DMS53 treated with DMSO at 0.1 percent for 48 hours (cell line): ENCODE measurements at regions not wholly inside any gene's neighbourhood (a gene's known extent, or its start where the extent isn't known, plus 50 kb on each side); places are given as distances from the start of the nearest gene placed in this dataset.

ENCODE experiments used
- DNase-seq: peaks from one replicate; lab custom pipeline; 2025; ENCODE audit not compliant: unreplicated experiment; lab: John Stamatoyannopoulos, UW

- no peak for DNase-seq
These were observed 239.1 kb upstream of the HTR2A start for GRCh38 chr13:47135800-47136503.

GRCh38 chr13:47134939-47135489 is 238.2 kb upstream of the HTR2A start:
- DNase-seq, result no peak

GRCh38 chr13:47133011-47133445 is 236.2 kb upstream of the HTR2A start:
- DNase-seq, result no peak

DNA sequence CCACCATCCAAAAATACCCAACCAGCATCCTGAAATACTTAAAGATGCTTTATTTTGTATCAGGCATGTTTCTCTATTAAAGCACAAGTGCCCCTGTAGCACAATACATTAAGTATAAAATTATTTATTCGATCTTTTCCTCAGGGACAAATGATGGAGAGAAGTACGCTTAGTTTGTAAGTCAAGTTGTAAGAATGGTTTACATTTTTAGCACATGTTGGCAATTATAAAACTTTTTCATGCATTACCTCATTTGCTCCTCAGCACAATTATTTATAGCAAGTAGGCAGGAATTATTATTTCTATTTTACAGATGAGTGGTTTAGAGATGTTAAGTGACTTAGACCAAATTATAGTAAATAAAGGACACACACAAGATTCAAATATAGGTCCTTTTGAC is 232.6 kb upstream of the HTR2A start:
- DNase-seq, result no peak

DNA sequence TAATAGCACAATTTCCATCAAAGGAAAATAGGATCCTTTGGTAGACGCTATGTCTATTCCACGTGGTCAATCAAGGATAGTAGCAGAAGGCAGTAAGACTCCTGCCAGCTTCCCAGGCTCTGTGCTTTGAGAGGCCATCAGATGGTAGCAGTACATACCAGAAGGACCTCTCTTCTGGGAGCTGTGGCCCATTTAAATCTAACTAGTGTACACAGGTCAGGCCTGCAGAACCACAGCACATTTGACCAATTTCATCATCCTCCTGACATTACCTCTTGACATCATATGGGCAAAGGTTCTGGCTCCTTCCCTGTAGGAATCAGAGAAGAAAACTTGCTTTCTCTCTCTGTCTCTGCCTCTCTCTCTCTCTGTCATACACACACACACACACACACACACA is 229.6 kb upstream of the HTR2A start:
- DNase-seq, result peak; percentile 30

DNA sequence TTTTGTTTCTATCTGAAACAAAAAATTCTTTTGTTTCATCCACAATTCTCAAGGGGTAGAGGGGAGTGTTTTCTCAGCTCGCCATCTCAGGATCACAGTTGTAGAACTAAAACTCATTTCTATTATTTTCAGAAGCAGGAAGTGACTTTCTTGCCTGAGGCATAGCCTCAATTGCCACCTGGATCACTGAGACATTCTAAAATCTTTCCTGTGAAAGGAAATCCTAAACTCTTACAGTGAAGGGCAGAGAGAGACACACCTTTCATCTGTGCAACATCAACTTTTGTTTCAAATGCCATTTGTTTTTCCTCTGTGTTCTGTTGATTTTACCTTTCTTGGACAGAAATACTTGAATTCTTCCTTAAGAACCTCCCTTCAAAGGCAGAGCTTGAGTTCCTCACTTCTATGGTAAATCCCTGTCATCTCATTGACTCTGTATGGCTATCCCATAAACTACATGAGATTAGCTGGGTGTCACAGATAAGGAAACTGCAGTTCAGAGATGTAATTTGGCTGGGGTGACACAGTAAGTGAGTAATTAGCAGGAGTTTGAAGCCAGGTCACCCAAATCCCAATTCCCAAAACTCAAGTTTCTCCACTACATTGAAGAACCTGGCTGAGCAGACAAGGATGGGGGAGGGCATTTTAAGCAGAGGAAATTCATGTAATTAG is 224.4 kb upstream of the HTR2A start:
- DNase-seq, result no peak

GRCh38 chr13:47120282-47120681 is 223.4 kb upstream of the HTR2A start:
- DNase-seq, result no peak

- no peak for DNase-seq
These were observed 222.9 kb upstream of the HTR2A start for GRCh38 chr13:47119575-47120235.

- DNase-seq, result no peak
These were observed 220.4 kb upstream of the HTR2A start for GRCh38 chr13:47117268-47117667.

DNA sequence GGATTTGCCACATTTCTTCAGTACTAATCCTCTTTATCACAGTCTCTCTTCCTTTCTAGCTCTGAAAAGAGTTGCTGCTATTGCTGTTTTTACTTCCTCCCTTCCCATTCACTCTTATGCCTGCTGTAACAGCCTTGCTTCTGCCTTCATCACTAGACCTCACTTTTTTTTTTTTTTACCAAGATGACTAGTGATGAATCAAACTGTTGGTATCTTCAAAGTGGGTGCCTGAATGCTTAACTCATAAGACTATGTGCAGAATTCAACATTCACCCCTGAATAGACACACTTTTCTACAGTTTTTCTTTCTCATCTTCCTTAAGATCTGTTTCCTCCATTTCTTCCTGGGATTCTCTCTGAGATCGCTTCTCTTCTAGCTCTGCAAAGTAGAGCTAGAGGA is 217.2 kb upstream of the HTR2A start:
- no peak for DNase-seq

GRCh38 chr13:47112903-47113299 is 216.0 kb upstream of the HTR2A start:
- DNase-seq, result no peak

DNA sequence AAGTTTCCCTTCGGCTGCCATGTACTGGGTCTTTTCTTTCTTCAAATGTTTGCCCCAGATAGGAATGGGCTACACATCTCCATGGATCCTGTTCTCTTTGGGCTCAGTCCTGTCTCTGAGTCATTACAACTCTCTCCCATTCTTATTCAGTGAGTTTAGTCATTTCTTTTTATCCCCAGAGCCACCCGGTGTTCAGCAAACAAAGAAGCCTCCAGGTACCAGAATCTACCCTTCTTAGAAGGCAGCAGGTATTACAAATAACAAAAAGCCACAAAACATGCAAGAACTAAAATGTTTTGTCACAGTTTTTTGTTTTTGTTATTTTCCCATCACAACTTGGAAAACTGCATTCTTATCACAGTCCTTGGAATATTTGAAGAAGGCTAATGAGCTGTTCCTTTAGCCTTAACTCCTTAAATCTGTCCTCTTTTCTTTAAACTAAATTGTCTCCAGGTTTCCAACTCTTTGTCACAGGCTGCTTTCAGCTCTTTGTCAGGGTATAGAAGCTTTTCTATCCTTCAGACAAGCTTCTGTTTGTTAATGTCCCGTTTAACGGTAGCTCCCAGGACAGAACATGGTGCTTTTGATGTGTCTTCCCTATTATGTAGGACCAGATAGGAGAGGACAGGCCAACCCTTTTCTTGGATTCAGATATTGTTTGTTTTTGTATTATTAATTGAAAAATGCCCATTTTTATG is 215.5 kb upstream of the HTR2A start:
- DNase-seq, result no peak

GRCh38 chr13:47111499-47111898 is 214.6 kb upstream of the HTR2A start:
- no peak for DNase-seq

DNA sequence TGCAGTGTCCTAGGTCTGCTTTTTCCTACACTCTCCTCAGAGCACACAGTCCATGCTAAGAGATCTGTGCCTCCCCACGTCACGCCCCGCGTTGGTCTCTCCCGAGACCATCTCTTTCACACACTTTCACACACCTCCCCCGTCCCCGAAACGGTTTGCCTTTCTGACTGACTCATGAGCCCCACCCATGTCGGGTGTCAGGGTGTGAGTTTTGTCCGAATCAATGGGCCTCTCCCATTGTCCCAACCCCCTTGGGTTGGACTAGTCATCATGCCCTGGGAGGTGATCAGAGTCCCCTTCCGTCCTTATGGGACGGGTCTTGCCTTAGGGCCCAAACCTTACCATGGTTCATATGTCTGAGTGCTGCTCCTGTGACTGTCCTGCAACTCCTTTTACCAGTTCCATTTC is 214.0 kb upstream of the HTR2A start:
- DNase-seq, result no peak

- no peak for DNase-seq
These were observed 213.3 kb upstream of the HTR2A start for GRCh38 chr13:47110141-47110540.

- DNase-seq, result no peak
These were observed 212.2 kb upstream of the HTR2A start for GRCh38 chr13:47109028-47109427.

- DNase-seq, result no peak
These were observed 203.5 kb upstream of the HTR2A start for GRCh38 chr13:47100214-47100853.

DNA sequence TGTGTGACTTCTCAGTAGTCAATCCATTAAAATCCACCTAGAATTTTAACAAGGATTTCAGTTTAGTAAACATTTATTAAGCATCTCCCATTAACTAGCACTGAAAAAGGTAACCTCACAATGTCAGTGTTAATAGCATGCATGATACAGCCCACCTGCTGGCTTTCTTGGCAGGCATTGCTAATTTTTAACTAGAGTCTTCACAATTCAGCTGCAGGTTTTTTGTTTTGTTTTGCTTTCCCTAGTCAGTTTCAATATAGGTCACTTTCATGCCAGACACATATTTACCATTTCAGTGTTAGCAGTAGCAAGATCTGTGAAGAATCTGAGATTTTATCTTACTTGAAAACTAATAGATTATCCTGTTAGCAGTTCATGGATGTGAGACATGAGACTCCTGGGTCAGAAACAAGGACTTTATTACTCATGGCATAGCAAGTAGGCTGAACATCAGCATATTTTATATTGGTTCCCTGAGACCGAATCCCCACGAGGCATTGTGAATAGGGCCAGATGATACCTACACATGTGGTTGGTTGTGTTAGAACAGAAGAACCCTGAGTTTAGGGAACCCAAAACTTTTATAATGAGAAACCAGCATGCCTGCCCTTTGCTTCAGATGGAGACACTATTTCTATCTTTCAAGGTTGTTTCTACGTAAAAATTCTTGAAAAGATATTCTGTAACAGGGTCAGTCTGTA is 198.0 kb upstream of the HTR2A start:
- no peak for DNase-seq

DNA sequence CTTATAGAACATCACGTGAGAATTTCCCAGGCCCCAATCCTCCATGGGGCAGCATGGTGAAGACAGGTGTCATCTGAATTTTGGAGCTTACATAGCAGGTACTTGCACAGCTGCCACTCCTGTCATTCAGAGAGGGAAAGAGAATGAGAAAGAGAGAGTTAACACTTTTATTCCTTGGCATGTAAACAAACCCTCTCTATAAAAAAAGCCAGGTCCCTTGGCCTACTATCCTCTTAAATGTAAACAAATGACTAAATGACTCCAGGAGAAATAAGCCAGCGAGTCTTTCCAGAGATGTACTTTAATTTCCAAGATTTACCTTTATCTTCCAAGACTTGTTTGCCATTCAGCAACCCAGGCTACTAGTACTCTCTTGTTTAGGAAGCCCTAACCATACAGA is 195.3 kb upstream of the HTR2A start:
- DNase-seq, result no peak

- DNase-seq, result no peak
These were observed 191.0 kb upstream of the HTR2A start for GRCh38 chr13:47087841-47088240.
